HG02678 (cell line): ENCODE measurements at regions not wholly inside any gene's neighbourhood (a gene's known extent, or its start where the extent isn't known, plus 50 kb on each side); places are given as distances from the start of the nearest gene placed in this dataset.

ENCODE experiments used
- ATAC-seq: cut with Tn5 transposase; IDR thresholded peaks from one replicate; pipeline ENCODE4 v1.9.1; 2021; ENCODE audit warnings: mild to moderate bottlenecking, moderate library complexity; ENCODE audit not compliant: unreplicated experiment

DNA sequence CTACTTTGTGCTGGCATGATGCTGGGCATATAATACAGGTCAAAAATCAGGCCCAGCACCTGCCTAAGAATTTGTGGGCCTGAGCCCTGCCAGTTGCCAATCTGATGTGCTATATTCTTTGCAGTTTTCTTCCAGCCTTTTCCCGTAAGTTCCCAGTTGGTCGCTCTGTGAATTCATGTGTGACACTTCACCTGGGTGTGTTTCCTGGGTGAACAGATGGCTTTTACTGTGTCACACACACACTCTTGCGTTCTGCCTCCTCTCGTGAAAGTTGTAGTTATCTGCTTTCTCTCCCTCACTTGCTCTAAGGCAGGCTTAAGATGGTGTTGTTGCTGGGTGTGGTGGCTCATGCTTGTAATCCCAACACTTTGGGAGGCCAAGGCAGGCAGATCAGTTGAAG lies 153.5 kb upstream of the DMRT1 start:
- no peak for ATAC-seq

DNA sequence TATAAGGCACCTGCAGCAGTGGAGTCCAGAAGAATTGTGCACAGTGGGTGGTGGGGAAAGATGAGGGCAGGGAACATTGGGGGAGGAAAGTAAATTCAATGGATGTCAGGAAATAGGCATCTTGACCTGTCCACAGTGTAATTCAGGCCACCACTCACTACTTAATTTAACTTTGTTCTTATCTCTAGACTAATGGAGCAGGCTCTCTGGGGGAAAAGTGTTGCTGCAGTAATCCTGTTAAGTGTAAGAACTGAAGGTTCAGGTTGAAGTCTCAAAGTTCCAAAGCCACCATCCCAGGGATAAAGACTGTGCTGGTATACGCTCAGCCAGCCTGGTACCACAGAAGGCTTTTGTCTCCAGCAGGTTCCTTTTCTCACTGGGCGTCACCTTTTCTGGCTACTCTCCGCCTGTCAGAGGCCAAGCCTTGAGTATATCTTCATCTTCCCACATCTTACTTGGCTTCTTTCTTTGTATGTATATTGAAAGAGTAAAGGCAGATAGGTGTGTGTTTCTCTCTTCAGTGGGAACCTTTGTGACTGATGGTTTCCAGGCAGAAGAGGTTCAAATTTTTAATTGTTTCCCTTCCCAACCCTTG lies 150.9 kb upstream of the DMRT1 start:
- no peak for ATAC-seq

DNA sequence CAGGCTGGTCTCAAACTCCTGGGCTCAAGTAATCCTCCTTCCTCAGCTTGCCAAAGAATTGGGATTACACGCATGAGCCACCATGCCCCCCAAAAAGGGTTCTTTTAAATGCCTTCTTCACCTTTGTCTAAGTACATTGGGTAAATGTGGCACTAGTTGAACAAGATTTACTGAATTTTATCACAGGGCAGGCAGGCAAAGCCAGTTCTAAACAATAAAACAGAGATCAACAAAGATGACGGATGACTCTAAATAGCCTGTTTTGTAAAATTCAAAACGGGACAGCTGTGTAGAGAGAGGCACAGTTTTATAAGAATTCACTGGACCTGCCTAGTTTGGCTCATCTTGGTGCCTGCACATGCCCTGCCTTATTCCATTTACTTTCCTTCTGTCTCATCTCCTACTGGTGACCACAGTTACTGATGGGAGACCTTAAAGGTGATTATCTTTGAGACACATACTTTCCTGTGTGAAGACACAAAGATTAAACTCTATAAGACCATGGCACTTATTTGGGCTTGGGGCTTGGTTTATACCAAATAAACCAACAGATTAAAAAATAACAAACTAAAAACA lies 149.6 kb upstream of the DMRT1 start:
- ATAC-seq: no peak

DNA sequence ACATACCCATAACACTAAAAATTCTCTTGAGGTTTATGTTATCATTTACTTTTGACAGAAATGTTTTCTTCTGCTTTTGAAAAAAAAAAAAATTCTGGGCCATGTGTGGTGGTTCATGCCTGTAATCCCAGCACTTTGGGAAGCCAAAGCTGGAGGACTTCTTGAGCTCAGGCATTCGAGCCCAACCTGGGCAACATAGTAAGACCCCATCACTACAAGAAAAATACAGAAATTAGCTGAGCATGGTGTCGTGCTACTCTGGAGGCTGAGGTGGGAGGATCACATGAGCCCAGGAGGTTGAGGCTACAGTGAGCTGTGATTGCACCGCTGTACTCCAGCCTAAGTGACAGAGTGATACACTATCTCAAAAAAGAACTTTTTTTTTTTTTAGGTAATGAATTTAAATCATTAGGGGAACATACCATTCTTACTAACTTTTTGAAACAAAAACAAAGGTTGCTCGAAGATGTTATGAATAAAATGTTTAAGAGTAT lies 148.8 kb upstream of the DMRT1 start:
- ATAC-seq: no peak

DNA sequence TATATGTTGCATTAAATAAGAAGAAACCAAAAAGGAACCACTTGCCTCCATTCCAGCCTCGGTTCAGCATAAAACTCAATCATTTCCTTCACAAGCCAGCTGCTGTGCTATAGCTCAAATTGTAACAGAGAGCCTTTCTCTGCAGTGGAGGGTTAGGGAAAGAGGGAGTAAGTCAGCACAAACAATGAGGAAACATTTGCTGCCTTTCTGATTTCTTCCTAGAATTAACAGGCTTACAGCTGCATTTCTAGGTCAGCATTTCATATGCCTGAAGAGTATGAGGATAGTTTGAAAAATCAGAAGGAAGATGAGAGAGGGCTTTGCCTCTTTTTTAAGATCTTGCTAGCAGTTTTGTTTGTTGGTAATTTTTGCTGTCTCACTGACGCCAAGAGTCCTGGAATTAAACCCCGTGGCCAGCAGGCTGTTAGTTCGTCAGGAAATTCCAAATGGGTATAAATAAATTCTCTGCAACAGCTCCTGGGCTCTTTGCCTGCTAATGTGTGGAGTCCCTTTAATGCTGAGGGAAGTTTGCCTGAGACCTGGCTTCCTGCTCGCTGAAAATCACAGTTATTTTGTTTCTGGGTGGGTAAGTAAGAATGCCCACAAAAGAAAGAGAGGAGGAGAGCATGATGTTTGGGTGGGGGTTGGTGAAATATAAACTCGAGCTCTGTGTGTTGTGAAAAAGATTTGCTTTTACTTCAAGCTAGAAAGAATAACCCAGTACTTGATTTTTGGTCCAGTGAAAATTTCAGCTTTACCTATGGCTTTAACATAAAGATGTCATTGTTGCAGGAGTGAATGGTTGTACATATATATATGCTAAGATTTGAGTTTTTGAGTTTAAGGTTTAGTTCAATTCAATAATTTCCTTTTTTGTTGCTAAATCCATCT lies 148.1 kb upstream of the DMRT1 start:
- ATAC-seq: no peak

- no peak for ATAC-seq
Measured at GRCh38 chr9:694092-694402, 147.4 kb upstream of the DMRT1 start.

- no peak for ATAC-seq
Measured at GRCh38 chr9:694403-695154, 146.9 kb upstream of the DMRT1 start.

DNA sequence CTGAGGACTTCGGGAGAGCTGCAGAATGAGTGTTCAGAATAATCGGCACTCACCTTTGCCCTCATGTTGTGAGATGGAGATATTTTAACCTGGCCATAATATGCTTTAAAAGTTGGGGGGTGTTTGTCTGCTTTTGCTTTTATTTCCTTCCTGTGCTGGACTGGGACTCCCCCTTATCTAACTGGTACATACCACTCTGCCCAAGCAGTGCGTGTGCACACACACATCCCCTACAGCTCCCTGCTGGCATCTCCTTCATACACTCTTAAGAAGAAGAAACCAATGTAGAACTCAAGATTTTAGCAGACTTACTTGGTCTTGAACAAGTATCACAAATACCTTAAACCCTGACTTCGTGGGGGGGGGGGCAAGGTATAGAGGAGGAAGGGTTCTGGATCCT lies 146.2 kb upstream of the DMRT1 start:
- no peak for ATAC-seq

DNA sequence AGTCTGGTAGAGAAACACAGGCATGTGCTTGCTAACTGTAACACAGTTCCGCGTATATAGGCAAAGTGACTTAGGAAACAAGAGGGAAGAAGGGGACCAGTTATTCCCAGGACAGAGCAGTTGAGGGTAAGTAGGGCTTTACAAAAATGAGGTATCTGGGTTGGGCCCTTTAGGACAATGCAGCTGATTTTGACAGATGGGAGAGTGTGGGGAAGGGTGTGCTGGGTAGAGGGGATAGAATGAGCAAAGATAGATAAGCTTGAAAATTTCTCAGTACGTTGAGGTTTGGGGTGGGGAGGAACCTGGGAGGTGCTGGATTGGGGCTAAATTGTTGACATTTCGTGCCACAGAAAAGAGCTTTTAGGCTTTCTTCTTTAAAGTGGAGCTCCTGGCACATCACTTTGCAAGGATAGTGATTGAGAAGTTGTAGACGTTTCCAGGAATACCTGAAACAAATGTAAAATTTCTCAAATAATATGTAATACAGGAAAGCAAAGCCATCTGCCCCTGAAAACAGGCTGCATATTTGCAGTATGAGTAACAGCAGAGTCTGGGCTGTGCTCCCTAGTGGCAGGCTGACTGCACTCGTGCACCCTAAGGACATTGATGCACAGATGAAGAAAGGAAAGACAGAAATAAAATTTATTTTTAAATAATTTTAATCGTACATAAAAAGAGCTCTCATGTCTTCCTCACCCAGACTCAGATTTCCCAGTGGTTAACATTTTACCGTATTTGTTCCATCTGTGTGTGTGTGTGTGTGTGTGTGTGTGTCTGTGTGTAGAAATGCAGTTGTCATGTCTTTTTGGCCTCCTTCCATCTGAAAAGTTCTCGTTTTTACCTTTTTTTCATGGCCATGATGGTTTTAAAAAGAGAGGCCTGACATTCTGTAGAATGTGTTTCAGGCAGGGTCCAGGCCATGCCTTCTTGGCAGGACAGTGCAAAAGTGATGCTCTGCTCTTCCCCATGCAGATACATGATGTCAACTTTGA lies 144.9 kb upstream of the DMRT1 start:
- no peak for ATAC-seq

DNA sequence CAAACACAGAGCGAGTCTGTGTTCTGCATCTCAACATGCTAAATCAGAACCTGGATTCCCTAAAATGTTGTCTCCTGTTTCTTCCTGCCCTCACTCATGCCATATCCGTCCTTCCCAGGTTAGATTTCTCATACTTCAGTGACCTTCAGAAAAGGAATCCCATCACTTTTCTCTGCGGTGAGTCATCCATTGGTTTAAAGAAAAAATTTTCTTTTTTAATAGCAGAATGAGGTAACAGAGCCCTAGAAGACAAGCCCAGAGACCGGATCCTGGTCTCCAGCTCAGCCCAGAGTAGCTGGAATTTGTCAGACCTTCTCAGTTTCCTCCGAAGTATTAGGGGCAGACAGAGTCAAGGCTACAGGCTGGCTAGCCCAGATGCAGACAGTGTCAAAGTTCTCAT lies 143.2 kb upstream of the DMRT1 start:
- ATAC-seq: no peak

DNA sequence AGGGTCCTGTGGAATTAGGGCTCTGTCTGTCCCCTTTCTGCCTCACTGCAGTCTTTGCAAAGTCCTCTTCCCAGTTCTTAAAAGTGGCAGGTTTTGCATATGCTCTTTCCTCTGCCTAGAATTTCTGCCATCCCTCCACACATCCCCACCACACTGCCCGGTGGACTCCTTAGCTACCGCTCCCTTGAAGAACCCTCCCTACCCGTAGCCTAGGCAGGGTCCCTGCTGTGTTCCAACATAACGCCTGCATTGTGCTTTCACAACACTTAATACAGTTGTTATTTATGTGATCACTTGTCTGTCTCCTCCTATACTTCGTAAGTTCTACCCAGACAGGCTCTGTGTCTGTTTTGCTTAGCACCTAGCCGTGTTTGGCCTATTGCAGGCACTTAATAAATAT lies 142.5 kb upstream of the DMRT1 start:
- ATAC-seq: no peak

GRCh38 chr9:699396-699795 lies 142.1 kb upstream of the DMRT1 start:
- no peak for ATAC-seq

DNA sequence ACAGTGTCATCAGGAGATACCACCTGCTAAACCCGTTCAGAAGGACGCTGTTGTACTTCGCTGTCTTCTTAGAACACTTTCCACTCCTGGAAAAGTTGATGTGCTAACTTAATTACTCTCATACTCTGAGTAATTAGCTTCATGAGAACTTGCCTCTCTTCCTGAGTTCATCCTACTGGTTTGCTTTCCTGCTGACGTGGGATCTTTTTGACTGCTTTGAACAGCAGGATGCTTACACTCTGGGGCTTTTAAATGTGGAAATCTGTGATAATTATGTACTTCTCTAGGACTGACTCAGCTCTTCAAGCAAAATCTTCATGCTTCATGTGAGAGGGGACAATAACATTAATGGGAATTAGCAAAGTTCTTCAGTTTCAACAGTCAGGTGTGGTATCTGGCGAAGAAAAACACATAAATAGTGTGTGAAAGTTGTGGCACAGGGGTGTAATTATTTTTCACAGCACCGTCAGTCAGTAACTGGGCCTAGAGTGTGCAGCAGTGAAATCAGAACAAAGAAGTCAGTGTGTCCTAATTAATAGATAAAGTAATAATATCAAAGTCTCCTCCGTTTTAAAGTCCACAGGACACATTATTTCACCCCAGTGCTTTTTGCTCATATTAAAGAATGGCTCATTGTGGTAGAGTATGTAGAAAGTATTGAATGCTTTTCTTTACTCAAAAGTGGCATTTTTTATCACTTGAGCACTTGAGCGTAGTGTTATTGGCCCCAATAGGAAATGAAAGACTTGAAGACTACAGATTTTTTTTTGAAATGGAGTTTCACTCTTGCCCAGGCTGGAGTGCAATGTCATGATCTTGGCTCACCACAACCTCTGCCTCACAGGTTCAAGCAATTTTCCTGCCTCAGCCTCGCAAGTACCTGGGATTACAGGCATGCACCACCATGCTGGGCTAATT lies 140.9 kb upstream of the DMRT1 start:
- ATAC-seq: peak; percentile 63

DNA sequence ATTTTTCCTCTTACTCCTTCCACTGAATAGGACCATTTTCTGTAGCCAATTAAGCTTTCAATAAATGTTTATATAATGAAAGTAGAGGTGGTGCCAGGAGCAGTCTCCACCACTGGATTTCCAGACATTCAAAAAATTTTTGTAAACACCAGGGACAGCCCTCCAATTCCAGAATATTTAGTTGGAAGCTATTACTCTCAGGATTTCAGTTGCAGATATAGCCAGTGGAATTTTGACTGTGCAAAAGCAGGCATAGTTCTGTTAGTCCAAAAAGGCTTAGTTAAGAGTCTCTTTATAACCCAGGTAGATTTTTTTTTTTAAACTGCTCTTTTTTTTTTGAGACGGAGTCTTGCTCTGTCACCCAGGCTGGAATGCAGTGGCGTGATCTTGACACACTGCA lies 138.1 kb upstream of the DMRT1 start:
- no peak for ATAC-seq

GRCh38 chr9:706073-706472 lies 135.4 kb upstream of the DMRT1 start:
- ATAC-seq: no peak

- ATAC-seq: peak; percentile 58
Measured at GRCh38 chr9:706606-707459, 134.7 kb upstream of the DMRT1 start.

DNA sequence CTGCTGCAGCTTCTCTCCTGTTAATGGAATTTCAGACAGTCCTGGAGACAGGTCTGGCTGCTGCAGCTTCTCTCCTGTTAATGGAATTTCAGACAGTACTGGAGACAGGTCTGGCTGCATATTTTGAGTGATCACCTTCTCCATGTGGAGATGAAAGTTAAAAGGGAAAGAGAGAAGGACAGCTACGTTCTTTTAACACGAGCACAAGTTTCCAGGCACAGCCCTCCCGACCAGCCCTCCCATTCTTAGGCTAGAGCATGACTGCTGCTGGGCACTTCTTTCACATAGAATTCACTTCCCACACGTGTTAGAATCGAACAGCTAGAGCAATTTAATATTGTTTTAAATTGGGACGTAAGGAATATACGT lies 133.3 kb upstream of the DMRT1 start:
- no peak for ATAC-seq
